Left lung (tissue), 4 donors: ENCODE measurements at regions not wholly inside any gene's neighbourhood (a gene's known extent, or its start where the extent isn't known, plus 50 kb on each side); places are given as distances from the start of the nearest gene placed in this dataset.

Experiments used
- ATAC-seq: fragments of 200-7000 bp; cut with Tn5 transposase; one replicate; pipeline ENCODE4 v1.9.1; 2020; ENCODE audit warnings: moderate library complexity
- DNase-seq, 4 donors: peaks; one replicate each; pipeline ENCODE4 v3.0.0-alpha.2; 2013 to 2020
- H3K27ac ChIP-seq, 2 donors: fragments of 200-600 bp; sonication (generic) in 1 of 2; one replicate each; pipeline versions ENCODE4 v1.5.0 to v1.8.0; 2020 to 2021
- H3K27me3 ChIP-seq, 2 donors: fragments of 200-600 bp; sonication (generic) in 1 of 2; one replicate each; pipeline versions ENCODE4 v1.5.0 to v1.8.0; 2020 to 2021
- H3K36me3 ChIP-seq, 2 donors: fragments of 200-600 bp; sonication (generic) in 1 of 2; one replicate each; pipeline versions ENCODE4 v1.5.0 to v1.8.0; 2020 to 2021
- H3K4me1 ChIP-seq, 2 donors: fragments of 200-600 bp; one replicate each; pipeline ENCODE4 v1.8.0; 2021
- H3K4me3 ChIP-seq, 2 donors: fragments of 200-600 bp; sonication (generic) in 1 of 2; one replicate each; pipeline versions ENCODE4 v1.5.0 to v1.8.0; 2020 to 2021; ENCODE audit warnings: mild to moderate bottlenecking in 1 of 2
- H3K9me3 ChIP-seq, 2 donors: fragments of 200-600 bp; sonication (generic) in 1 of 2; one replicate each; pipeline versions ENCODE4 v1.5.0 to v1.8.0; 2020 to 2021
- intact Hi-C, 2 donors: fragments of 100-400 bp; cut with DNase I; formaldehyde crosslinking; loops; one replicate each; pipeline versions ENCODE4 v1.11.2 to v1.14.2; 2022
- TF ChIP-seq, protein P1 (sequence below), 2 donors: fragments of 200-600 bp; sonication (generic) in 1 of 2; IDR thresholded peaks; one replicate each; pipeline versions ENCODE4 v1.5.0 to v1.8.0; 2021; ENCODE audit warnings: antibody characterized with exemption in 2 of 2
- donor health status: DM: no; HTN: yes; CAD: no.
- donor health status: DM: no; HTN: no; CAD: no.

DNA sequence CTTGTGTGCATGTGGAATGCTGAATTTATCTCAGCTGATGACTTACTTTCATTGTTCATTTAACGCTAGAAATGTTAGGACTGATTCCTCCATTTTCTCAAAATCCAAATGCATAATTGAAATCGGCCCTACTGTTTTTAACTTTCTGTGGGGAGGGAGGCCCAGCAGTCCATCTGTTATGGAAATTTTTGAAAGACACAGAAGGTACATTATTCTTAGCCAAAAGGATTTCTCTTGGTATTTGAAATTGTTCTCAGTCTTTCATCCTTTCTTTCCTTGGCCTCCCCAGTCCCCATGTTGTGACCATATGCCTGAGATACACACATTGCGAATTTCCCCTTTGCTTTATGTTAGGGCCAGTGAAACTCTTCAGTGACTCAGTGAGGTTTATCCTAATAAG lies 549.9 kb downstream of the IRX1 start:
- Histone ChIP-seq H3K9me3 (peaks cover 0 to 4% of the 10 kb centered on the region in 2 donors), H3K27ac (no peak overlapping the region), H3K4me3 (no peak overlapping the region), H3K27me3 (no peaks in the 10 kb centered on the region), H3K4me1 (no peaks in the 10 kb centered on the region), H3K36me3 (no peaks in the 10 kb centered on the region)
- intact Hi-C loops = no loop called here
- TF ChIP-seq, protein P1, sequence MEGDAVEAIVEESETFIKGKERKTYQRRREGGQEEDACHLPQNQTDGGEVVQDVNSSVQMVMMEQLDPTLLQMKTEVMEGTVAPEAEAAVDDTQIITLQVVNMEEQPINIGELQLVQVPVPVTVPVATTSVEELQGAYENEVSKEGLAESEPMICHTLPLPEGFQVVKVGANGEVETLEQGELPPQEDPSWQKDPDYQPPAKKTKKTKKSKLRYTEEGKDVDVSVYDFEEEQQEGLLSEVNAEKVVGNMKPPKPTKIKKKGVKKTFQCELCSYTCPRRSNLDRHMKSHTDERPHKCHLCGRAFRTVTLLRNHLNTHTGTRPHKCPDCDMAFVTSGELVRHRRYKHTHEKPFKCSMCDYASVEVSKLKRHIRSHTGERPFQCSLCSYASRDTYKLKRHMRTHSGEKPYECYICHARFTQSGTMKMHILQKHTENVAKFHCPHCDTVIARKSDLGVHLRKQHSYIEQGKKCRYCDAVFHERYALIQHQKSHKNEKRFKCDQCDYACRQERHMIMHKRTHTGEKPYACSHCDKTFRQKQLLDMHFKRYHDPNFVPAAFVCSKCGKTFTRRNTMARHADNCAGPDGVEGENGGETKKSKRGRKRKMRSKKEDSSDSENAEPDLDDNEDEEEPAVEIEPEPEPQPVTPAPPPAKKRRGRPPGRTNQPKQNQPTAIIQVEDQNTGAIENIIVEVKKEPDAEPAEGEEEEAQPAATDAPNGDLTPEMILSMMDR (IDR thresholded peaks at IDR 0.05) = no peak
- DNase-seq (no peak), ATAC-seq (no peak)

GRCh38 chr5:4148009-4148408 lies 552.4 kb downstream of the IRX1 start:
- TF ChIP-seq, protein P1 (IDR thresholded peaks at IDR 0.05) = no peak
- intact Hi-C loops = no loop called here
- H3K27ac ChIP-seq = no peak overlapping the region

GRCh38 chr5:4150067-4150466 lies 554.4 kb downstream of the IRX1 start:
- no peaks in the 10 kb centered on the region for H3K9me3 ChIP-seq
- no peaks in the 10 kb centered on the region for H3K4me1 ChIP-seq
- TF ChIP-seq, protein P1 (IDR thresholded peaks at IDR 0.05) = no peak
- H3K27ac ChIP-seq = no peak overlapping the region
- ATAC-seq = no peak
- no peaks in the 10 kb centered on the region for H3K36me3 ChIP-seq
- DNase-seq = no peak
- no peak overlapping the region for H3K4me3 ChIP-seq
- H3K27me3 ChIP-seq = no peaks in the 10 kb centered on the region
- intact Hi-C loops = no loop called here

More at GRCh38 chr5:4148009-4148408, 552.4 kb downstream of the IRX1 start:
- no peak for DNase-seq
- H3K27me3 ChIP-seq = no peaks in the 10 kb centered on the region
- H3K4me1 ChIP-seq = no peaks in the 10 kb centered on the region
- peaks cover 0 to 2% of the 10 kb centered on the region in 2 donors for H3K9me3 ChIP-seq
- H3K4me3 ChIP-seq = no peak overlapping the region
- ATAC-seq = no peak
- no peaks in the 10 kb centered on the region for H3K36me3 ChIP-seq

- TF ChIP-seq, protein P1 (IDR thresholded peaks at IDR 0.05) = no peak
- ATAC-seq (no peak), DNase-seq (no peak)
- no peaks in the 10 kb centered on the region for H3K36me3 ChIP-seq
- no peaks in the 10 kb centered on the region for H3K27me3 ChIP-seq
- H3K4me1 ChIP-seq = no peaks in the 10 kb centered on the region
- no peak overlapping the region for H3K27ac ChIP-seq
- intact Hi-C loops = no loop called here
- no peak overlapping the region for H3K4me3 ChIP-seq
- no peaks in the 10 kb centered on the region for H3K9me3 ChIP-seq
Measured at GRCh38 chr5:4156153-4156552, 560.5 kb downstream of the IRX1 start.

DNA sequence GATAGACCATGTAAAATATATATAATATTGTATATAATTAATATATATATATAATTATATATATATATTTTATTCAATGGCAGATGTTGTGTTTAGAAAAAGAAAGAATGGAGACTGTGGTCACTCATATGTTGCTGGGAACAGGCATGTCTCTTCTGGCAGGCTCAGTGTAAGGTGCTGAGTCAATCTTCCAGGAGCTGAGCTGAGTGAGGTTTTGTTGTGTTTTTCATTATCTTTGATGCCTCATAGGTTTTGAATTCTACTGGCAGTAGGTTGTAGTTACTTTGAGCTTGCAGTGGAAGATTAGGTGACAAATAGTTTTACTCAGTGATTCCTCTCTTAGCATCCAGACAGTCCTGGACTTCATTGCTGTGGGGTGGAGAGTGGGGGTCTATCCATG lies 561.3 kb downstream of the IRX1 start:
- no peak for DNase-seq
- ATAC-seq = no peak
- Histone ChIP-seq H3K4me3 (no peak overlapping the region), H3K4me1 (no peaks in the 10 kb centered on the region), H3K36me3 (no peaks in the 10 kb centered on the region), H3K27ac (no peak overlapping the region), H3K9me3 (no peaks in the 10 kb centered on the region), H3K27me3 (no peaks in the 10 kb centered on the region)
- TF ChIP-seq, protein P1 (IDR thresholded peaks at IDR 0.05) = no peak
- intact Hi-C loops = no loop called here
